DOHH2 (cell line): ENCODE measurements at regions not wholly inside any gene's neighbourhood (a gene's known extent, or its start where the extent isn't known, plus 50 kb on each side); places are given as distances from the start of the nearest gene placed in this dataset.
"Not testable (repeated sequence)": the region's sequence is repeated elsewhere in the genome, so short reads cannot be mapped to it uniquely, and the experiment has no call there.

Experiments
- CTCF ChIP-seq: fragments of 200-600 bp; sonication (generic); IDR thresholded peaks from one replicate; pipeline ENCODE4 v1.5.1; 2014; ENCODE audit warnings: antibody characterized with exemption, mild to moderate bottlenecking, low read depth, low read length; ENCODE audit not compliant: poor library complexity, severe bottlenecking
- EZH2phosphoT487 ChIP-seq: fragments of 200-600 bp; sonication (generic); IDR thresholded peaks from 2 replicates; pipeline ENCODE4 v1.6.1; 2017; ENCODE audit warnings: borderline replicate concordance, mild to moderate bottlenecking, antibody characterized with exemption, low read length, moderate library complexity, mixed read lengths

- TF ChIP-seq CTCF, EZH2phosphoT487: not testable (repeated sequence)
Measured at GRCh38 chr12:131659976-131660375, 50.9 kb upstream of the SFSWAP start.
